Activated naive CD8-positive, alpha-beta T cell (primary cell): ENCODE measurements at regions not wholly inside any gene's neighbourhood (a gene's known extent, or its start where the extent isn't known, plus 50 kb on each side); places are given as distances from the start of the nearest gene placed in this dataset.
A peak's percentile ranks its signal among the peaks of the same experiment; 100 is the strongest.

Experiments
- H3K27ac Mint-ChIP-seq: one replicate; pipeline ENCODE4 v1.8.0; 2021; ENCODE audit warnings: mixed read lengths
- H3K27me3 Mint-ChIP-seq: one replicate; pipeline ENCODE4 v1.8.0; 2021; ENCODE audit warnings: mixed read lengths
- H3K36me3 Mint-ChIP-seq: one replicate; pipeline ENCODE4 v1.8.0; 2021; ENCODE audit warnings: mixed read lengths
- H3K4me1 Mint-ChIP-seq: one replicate; pipeline ENCODE4 v1.8.0; 2021; ENCODE audit warnings: low read depth, mixed read lengths
- H3K4me3 Mint-ChIP-seq: one replicate; pipeline ENCODE4 v1.8.0; 2021; ENCODE audit warnings: mild to moderate bottlenecking, mixed read lengths
- H3K9me3 Mint-ChIP-seq: one replicate; pipeline ENCODE4 v1.8.0; 2021; ENCODE audit warnings: low read depth, mixed read lengths

DNA sequence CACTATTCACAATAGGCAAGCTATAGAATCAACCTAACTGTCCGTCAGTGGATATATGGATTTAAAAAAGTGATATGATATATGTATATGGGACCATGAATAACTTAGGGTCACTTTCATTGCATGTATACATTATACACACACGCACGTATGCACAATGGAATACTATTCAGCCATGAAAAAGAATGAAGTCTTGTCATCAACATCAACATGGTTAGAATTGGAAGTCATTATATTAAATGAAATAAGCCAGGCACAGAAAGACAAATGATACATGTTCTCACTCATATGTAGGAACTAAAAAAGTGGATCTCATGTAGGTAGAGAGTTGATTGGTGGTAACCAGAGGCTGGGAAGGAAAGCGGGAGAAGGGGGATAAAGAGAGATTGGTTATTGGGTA, 234.3 kb downstream of the VRK1 start:
- no peaks in the 10 kb centered on the region for H3K9me3 Mint-ChIP-seq
- H3K4me3 Mint-ChIP-seq = no peak overlapping the region
- H3K27ac Mint-ChIP-seq = no peak overlapping the region
- H3K4me1 Mint-ChIP-seq = peaks cover 10% of the 10 kb centered on the region
- H3K27me3 Mint-ChIP-seq = peaks cover 32% of the 10 kb centered on the region
- no peaks in the 10 kb centered on the region for H3K36me3 Mint-ChIP-seq

DNA sequence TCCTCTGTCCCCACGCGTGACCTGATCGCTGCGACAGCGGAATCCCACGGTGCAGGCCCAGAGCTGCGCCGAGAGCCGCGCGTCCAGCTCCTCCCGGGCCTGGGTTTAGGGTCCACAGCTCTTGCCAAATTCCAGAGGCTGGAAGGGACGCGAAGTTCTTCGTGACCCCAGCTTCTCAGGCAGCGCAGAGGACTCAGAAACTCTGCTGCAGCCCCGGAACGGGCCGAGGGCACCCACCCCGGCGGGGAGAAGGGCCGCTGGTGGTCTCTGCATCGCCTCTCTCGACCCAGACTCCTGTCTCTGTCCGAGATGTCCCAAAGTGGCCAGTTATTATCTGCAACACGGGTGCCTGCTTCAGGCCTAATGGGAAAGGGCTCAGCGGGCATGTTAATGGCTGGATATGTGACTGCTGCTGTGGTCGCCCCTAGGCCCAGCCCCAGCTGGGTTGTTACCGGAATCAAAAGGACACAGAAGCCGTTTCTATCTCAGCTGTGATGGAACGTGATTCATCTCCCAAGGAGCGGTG, 236.4 kb downstream of the VRK1 start:
- H3K4me3 Mint-ChIP-seq = peak overlapping the region; percentile 69
- no peak overlapping the region for H3K27ac Mint-ChIP-seq
- peaks cover 30% of the 10 kb centered on the region for H3K27me3 Mint-ChIP-seq
- no peaks in the 10 kb centered on the region for H3K36me3 Mint-ChIP-seq
- H3K9me3 Mint-ChIP-seq = no peaks in the 10 kb centered on the region
- H3K4me1 Mint-ChIP-seq = peaks cover 10% of the 10 kb centered on the region

GRCh38 chr14:97036086-97036852, 239.1 kb downstream of the VRK1 start:
- Mint-ChIP-seq H3K27ac (no peak overlapping the region), H3K9me3 (peaks cover 11% of the 10 kb centered on the region), H3K27me3 (peaks cover 22% of the 10 kb centered on the region), H3K36me3 (peaks cover 3% of the 10 kb centered on the region), H3K4me3 (no peak overlapping the region), H3K4me1 (peaks cover 10% of the 10 kb centered on the region)

GRCh38 chr14:97039717-97040363, 242.7 kb downstream of the VRK1 start:
- Mint-ChIP-seq H3K36me3 (peaks cover 8% of the 10 kb centered on the region), H3K27ac (no peak overlapping the region), H3K4me1 (no peaks in the 10 kb centered on the region), H3K9me3 (peaks cover 11% of the 10 kb centered on the region), H3K27me3 (peaks cover 7% of the 10 kb centered on the region), H3K4me3 (no peak overlapping the region)

- Mint-ChIP-seq H3K27me3 (no peaks in the 10 kb centered on the region), H3K9me3 (no peaks in the 10 kb centered on the region), H3K27ac (no peak overlapping the region), H3K4me3 (no peak overlapping the region), H3K4me1 (no peaks in the 10 kb centered on the region), H3K36me3 (peaks cover 2% of the 10 kb centered on the region)
Measured at GRCh38 chr14:97046967-97047366, 249.8 kb downstream of the VRK1 start.

DNA sequence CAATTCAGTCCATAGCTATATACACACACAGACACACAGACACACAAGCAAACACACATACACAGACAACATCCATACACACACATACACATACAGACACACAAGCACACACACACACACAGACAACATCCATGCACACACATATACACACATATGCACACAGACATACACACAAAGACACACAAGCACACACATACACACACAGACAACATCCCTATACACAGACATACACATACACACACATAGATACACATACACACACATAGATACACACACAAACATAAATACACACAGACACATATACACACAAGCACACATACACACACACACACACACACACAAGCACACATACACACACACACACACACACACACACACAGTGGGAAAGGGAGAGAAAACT, 254.8 kb downstream of the VRK1 start:
- H3K4me3 Mint-ChIP-seq = no peak overlapping the region
- no peaks in the 10 kb centered on the region for H3K27me3 Mint-ChIP-seq
- H3K36me3 Mint-ChIP-seq = no peaks in the 10 kb centered on the region
- no peaks in the 10 kb centered on the region for H3K9me3 Mint-ChIP-seq
- H3K4me1 Mint-ChIP-seq = no peaks in the 10 kb centered on the region
- H3K27ac Mint-ChIP-seq = no peak overlapping the region

GRCh38 chr14:97053941-97054340, 256.8 kb downstream of the VRK1 start:
- H3K9me3 Mint-ChIP-seq = no peaks in the 10 kb centered on the region
- no peak overlapping the region for H3K27ac Mint-ChIP-seq
- no peak overlapping the region for H3K4me3 Mint-ChIP-seq
- H3K27me3 Mint-ChIP-seq = no peaks in the 10 kb centered on the region
- H3K36me3 Mint-ChIP-seq = no peaks in the 10 kb centered on the region
- H3K4me1 Mint-ChIP-seq = no peaks in the 10 kb centered on the region

- Mint-ChIP-seq H3K4me3 (no peak overlapping the region), H3K36me3 (no peaks in the 10 kb centered on the region), H3K4me1 (no peaks in the 10 kb centered on the region), H3K27ac (no peak overlapping the region), H3K27me3 (no peaks in the 10 kb centered on the region), H3K9me3 (no peaks in the 10 kb centered on the region)
Measured at GRCh38 chr14:97055355-97055754, 258.2 kb downstream of the VRK1 start.

DNA sequence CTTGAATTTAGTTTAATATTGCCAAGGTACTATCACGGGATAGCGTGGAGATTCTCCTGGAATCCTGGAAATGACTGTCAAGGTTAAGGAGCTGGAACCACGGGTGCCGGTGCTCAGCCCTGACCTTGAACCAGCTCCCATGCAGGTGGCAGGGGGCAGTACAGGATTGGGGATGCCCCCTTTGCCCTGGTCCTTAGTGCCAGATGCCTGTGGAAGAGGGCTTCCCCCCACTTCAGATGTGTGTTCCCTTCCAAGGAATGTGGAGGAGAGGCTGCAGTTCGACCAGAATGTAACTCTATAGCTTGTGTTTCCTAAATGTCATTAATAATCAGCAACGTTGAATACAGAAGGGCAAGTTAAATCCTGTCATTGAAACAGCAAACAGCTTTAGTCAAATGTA, 258.9 kb downstream of the VRK1 start:
- Mint-ChIP-seq H3K4me3 (no peak overlapping the region), H3K36me3 (no peaks in the 10 kb centered on the region), H3K27ac (no peak overlapping the region), H3K9me3 (no peaks in the 10 kb centered on the region), H3K4me1 (no peaks in the 10 kb centered on the region), H3K27me3 (no peaks in the 10 kb centered on the region)

DNA sequence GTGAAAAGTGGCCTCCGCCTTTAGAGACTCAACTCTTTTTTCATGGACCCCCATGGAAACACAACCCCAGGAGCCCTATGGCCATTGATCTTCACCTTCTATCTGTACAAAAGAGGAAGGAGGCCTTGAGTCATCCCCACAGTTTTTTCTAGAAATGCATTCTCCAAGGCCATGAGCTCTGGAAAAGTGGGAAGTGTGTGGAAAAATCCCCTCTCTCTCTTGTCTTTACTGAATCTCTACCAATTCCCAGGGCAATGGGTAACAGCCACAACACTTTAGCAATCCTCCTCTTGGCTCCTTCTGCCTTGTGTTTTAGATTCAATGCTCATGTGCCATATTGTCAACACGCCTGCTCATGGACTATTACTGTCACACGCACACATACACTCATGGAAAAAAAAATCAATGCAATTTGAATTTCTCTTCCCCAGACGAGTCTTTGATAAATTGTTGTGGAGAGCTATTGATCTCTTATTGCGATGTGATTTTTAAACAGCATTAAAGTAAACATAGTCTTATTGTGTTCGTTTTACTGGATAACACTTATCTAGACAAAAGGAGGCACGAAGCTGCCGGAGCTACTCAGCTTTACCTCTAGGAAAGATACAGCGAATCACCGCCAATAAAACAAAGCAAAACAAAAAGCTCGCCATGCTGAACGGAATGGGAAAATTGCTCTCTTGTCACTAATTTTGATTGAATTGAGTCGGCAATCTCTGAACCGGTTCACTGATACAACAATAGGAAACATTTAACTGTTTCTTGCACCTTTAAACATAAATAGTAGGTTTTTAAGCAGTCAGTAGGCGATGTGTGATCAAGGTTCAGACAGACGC, 260.3 kb downstream of the VRK1 start:
- Mint-ChIP-seq H3K4me3 (no peak overlapping the region), H3K27ac (no peak overlapping the region), H3K4me1 (no peaks in the 10 kb centered on the region), H3K27me3 (no peaks in the 10 kb centered on the region), H3K36me3 (no peaks in the 10 kb centered on the region), H3K9me3 (peaks cover 3% of the 10 kb centered on the region)

- Mint-ChIP-seq H3K36me3 (no peaks in the 10 kb centered on the region), H3K9me3 (peaks cover 3% of the 10 kb centered on the region), H3K27me3 (no peaks in the 10 kb centered on the region), H3K4me1 (no peaks in the 10 kb centered on the region), H3K4me3 (no peak overlapping the region), H3K27ac (no peak overlapping the region)
Measured at GRCh38 chr14:97058074-97058467, 260.9 kb downstream of the VRK1 start.

- Mint-ChIP-seq H3K27ac (no peak overlapping the region), H3K4me1 (no peaks in the 10 kb centered on the region), H3K9me3 (peaks cover 3% of the 10 kb centered on the region), H3K27me3 (no peaks in the 10 kb centered on the region), H3K36me3 (no peaks in the 10 kb centered on the region), H3K4me3 (no peak overlapping the region)
Measured at GRCh38 chr14:97058589-97058988, 261.4 kb downstream of the VRK1 start.

DNA sequence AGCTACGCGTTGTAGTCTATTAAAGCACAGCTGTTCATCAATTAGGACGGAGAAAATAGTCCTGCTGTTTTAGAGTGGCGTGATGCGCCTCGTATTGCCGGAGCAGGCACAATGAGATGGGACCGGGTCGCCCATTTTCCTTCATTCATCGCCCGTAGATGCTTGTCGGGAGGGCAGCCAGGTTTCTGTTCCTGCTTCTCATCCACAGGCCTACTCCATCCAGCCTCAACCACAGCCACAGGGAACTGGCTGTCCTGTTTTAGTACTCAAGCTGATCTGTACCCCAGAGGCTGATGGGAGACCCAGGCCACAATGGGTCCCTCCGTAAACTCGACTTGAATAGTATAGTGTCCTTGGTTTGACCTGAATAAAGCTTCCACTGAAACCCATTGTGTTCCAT, 264.0 kb downstream of the VRK1 start:
- Mint-ChIP-seq H3K27ac (no peak overlapping the region), H3K4me3 (no peak overlapping the region), H3K4me1 (no peaks in the 10 kb centered on the region), H3K9me3 (peaks cover 3% of the 10 kb centered on the region), H3K36me3 (no peaks in the 10 kb centered on the region), H3K27me3 (peaks cover 1% of the 10 kb centered on the region)

DNA sequence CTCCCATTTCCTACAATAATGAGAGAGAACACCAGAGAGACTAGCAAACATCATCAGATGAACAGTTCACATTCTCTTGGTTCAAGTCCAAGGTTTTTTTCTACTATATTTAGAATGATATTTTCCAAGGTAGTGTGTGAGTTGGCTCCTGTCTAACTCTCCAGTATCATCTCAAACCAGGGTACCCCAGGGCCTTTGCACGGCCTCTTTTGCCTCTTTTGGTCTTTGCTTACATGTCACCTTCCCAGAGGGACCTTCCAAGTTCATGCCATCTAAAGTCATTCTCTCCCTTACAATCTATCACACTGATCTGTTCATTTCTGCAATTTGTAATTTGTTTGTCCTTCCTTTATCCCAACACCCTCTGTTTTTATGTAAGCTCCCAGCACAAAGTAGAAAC, 264.5 kb downstream of the VRK1 start:
- Mint-ChIP-seq H3K27me3 (peaks cover 1% of the 10 kb centered on the region), H3K9me3 (peaks cover 3% of the 10 kb centered on the region), H3K4me1 (no peaks in the 10 kb centered on the region), H3K27ac (no peak overlapping the region), H3K4me3 (no peak overlapping the region), H3K36me3 (no peaks in the 10 kb centered on the region)
